ENCODE measurements at regions not wholly inside any gene's neighbourhood (a gene's known extent, or its start where the extent isn't known, plus 50 kb on each side); places are given as distances from the start of the nearest gene placed in this dataset.
"Not testable (repeated sequence)": the region's sequence is repeated elsewhere in the genome, so short reads cannot be mapped to it uniquely, and the experiment has no call there.

DNA sequence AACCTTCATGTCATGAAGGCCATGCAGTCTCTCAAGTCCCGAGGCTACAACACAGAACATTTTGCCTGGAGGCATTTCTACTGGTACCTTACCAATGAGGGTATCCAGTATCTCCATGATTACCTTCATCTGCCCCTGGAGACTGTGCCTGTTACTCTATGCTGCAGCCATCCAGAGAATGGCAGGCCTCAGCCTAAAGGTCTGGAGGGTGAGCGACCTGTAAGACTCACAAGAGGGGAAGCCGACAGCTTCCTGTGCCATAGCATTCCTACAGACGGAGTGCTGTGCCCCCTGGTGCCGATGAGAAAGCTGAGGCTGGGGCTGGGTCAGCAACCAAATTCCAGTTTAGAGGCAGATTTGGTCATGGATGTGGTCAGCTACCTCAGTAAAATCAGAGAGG is 51.3 kb upstream of the CADPS start:
- DNase-seq (ENCODE audit: low read depth): no peak

- no peak for DNase-seq (ENCODE audit: low read depth)
These were observed 53.0 kb upstream of the CADPS start for GRCh38 chr3:62928256-62928655.

DNA sequence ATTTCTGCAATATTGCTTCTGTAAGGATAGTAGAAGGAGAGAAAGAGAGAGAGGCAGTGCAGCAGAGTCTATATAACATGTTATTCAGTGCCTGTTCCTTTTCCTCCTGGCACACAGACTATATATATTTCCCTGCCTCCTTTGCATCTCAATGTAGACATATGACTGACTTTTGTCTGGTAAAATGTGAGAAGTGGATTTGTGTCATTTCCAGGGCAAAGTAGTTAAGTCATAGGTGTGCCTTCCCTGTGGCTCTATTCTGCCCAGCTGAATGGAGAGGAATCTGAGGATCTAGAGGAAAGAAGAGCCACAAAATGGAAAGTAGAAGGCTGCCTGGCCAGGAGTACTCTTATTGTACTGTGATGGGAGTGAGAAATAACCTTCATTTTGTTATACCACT is 54.6 kb upstream of the CADPS start:
- DNase-seq (ENCODE audit: low read depth): no peak

- no peak for DNase-seq (ENCODE audit: low read depth)
These were observed 60.6 kb upstream of the CADPS start for GRCh38 chr3:62935793-62936192.

DNA sequence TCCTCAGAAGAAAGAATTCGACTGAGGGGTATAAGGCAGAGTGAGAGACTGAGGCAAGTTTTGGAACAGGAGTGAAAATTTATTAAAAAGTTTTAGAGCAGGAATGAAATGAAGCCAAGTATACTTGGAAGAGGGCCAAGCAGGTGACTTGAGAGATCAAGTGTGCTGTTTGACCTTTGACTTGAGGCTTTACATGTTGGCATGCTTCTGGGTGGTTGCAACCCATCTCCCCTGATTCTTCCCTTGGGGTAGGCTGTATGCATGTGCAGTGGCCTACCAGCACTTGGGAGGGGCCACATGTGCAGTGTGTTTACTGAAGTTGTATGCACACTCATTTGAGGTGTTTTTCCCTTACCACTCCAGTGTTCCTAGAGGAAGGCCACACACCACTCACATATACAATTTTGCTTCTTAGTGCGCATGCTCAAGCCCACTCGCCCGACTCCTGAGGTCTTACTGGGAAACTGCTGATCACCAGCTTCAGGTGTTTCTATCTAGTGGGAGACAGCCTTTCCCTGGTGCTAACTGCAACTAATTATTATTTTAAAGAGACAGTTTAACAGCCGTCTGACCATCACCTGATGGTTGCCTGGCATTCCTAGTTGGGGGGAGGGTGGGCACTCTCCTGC is 61.5 kb upstream of the CADPS start:
- no peak for DNase-seq (ENCODE audit: low read depth)

DNA sequence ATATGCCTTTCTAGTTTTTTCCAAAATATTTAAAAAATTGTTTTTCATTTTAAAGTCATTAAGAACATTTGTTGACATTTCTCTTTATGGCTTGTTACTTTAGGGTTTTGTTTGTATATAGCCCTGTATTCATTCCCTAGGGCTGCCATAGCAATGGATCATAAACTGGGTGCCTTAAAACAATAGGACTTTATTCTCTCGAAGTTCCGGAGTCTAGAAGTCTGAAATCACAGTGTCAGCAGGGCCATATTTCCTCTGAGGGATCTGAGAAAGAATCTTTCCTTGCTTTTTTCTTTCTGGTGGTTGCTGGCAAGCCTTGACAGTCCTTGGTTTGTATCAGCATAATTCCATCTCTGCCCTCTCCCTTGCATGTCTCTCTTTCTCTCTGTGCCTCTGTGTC is 63.4 kb upstream of the CADPS start:
- no peak for DNase-seq (ENCODE audit: low read depth)

- DNase-seq (ENCODE audit: low read depth): no peak
These were observed 64.5 kb upstream of the CADPS start for GRCh38 chr3:62939707-62940106.

DNA sequence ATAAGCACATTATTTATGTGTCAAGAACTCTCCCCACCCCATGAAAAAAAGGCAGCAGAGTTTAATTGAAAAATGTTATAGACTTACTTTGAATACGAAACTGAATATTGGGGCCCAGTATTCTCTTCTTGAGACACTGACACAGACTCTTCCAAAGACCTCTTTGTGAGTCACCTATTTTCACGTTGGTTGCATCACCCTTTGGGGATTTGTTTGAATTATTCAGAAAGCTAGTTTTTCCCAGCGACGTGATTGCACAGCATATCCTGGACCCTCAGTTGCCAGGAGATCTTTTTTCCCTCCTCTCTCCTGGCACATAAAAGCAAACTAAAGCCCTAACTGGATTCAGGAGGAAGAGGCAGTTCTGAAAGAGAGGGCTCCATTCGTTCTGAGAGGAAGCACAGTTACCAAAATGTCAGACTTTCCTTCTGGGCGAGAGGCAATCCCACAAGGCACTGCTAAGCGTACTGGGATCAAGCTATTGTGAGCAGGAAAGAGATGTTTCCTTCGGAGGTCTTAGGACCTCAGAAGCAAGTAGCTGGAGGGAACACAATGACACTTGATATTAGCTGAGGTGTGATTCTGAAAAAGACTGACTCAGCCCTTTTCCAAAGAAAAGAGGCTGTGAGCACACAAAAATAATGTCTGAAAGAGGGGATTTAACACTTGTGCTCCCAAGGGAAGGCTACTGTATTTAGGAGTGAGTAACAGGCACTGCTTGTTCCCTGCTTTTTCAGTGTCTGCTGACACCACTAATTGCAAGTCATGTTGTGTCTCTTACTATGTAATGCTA is 65.8 kb upstream of the CADPS start:
- DNase-seq (ENCODE audit: low read depth): peak; percentile 11

- DNase-seq (ENCODE audit: low read depth): no peak
These were observed 67.0 kb upstream of the CADPS start for GRCh38 chr3:62942227-62942626.

DNA sequence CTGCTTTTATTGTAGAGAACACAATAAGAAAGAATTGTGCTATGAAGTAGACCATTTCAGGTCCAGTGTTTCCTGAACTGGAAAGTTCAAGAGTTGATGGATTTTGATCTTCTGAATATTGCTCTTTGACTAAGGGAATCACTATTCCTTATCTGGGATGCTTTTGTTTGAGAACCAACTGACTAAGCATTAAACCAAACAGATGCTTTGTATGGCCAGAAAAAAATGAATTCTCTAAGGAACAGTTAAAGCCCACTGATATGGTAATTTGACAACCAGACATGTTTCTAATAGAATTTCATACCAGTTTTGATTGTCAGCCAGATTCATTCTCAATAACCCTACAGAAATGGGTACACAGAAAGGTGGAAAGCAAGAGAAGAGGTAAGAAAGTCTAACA is 67.5 kb upstream of the CADPS start:
- DNase-seq (ENCODE audit: low read depth): no peak

GRCh38 chr3:62948921-62949320 is 73.7 kb upstream of the CADPS start:
- no peak for DNase-seq (ENCODE audit: low read depth)

DNA sequence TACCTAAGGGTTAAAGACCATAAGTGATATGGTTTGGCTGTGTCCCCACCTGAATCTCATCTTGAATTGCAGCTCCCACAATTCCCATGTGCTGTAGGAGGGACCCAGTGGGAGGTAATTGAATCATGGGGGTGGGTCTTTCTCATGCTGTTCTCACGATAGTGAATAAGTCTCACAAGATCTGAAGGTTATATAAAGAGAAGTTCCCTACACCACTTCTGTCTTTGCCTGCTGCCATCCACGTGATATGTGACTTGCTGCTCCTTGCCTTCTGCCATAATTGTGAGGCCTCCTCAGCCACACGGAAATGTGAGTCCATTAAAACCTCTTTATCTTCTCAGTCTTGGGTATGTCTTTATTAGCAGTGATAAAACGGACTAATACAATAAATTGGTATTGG is 75.0 kb upstream of the CADPS start:
- DNase-seq (ENCODE audit: low read depth): no peak

GRCh38 chr3:62951037-62951613 is 75.9 kb upstream of the CADPS start:
- no peak for DNase-seq (ENCODE audit: low read depth)

GRCh38 chr3:62951880-62952279 is 76.7 kb upstream of the CADPS start:
- not testable (repeated sequence) for DNase-seq (ENCODE audit: low read depth)

DNA sequence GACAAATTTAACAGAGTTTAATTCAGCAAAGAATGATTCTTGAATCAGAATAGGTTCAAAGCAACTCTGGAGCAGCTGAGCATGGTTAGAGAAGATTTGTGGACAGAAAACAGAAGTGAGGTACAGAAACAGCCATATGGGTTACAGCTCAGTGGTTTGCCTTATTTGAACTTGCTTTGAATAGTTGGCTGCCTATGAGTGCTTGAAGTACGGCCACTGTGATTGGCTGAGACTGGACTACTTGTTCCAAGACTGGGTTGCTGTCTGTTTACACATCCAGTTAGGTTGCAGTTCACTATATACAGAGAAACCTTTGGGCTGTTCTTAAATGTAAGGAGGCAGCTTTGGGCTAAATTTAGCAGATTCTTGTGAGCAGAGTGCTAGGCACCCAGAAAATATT is 79.4 kb upstream of the CADPS start:
- DNase-seq (ENCODE audit: low read depth): no peak

DNA sequence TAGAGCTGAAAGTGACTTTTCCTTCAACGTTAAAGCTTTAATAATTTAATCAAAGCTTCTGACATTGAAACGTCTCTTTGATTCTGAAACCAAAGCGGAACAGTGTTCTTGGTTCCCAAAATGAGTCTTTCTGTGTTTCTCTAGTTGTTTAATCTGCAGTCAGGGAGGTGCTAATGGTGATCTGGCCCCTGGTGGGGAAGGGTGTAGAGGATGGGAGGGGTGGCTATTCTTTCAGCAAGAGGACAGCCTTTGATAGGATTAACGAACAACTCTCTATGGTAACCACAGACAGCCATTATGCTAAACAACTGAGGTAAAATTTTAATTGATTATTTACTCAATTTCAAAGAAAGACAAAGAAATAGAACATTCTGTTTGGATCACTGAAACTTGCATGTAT is 79.9 kb upstream of the CADPS start:
- no peak for DNase-seq (ENCODE audit: low read depth)

- DNase-seq (ENCODE audit: low read depth): no peak
These were observed 81.2 kb upstream of the CADPS start for GRCh38 chr3:62956411-62956810.

DNA sequence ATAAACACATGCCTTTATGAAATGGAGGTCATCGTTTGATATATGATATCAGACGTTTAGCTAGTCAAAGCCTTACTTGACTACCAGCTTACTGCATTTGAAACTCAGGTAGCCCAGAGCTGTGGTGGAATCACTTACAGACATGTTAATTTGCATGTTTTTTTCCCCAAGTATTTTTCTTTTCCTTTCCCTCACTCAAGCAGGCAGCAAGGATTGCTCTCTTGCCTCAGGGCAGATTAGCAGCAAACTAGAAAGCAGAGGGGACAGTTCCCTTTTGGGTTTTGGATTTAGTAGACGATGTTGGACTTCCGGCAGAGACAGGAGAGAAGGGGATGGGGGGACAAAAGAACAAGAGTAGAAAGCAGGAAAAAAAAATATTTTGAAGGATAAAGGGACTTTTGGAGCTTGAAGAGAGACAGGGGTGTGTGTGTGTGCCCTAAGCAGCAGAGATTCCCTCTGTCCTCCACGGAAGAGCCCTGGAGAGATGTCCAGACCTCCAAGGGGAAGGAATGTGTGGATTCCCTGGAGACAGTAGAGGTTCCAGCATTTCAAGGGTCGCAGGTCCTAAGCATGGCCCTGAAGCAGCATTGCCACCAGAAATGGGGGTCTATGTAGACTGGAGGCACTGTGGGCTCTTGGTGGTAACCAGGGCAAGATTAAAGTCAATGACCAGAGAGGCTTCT is 86.8 kb upstream of the CADPS start:
- DNase-seq (ENCODE audit: low read depth): no peak

DNA sequence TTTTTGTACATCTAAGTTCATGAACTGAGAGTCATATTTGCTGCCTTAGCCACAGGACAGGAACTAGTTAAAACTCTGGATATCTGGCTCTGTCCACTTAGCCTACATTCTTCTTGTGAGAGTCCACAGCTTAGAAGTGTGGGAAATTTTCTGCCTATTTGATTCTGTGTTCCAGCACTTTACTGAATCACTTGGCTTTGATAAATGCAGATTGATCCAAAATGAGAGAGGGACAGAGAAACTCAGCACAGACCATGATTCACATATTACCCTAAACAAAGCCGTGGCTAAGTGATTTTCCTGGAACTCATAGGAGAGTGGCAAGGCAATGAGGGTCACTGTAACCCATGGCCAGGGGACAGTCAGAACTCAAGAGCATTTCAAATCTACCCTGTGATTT is 87.5 kb upstream of the CADPS start:
- no peak for DNase-seq (ENCODE audit: low read depth)

DNA sequence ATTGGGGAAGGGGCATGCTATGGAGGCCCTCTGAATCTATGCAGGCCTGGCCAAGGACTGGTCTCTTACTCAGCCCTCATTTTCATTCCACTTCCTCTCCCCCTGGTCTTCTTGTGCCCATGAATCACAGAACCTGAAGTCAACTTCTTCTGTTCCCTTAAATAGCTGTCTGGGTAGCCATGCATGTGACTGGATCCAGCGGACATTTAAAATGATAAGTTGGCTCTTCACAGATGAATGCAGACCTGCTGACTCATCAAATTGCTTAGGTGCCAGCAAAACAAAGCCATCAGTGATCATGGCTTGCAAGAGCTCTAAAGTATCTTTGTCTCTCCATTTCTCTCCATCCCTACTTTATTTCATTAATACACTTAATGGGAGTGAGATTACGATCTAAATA is 90.1 kb upstream of the CADPS start:
- no peak for DNase-seq (ENCODE audit: low read depth)

- no peak for DNase-seq (ENCODE audit: low read depth)
These were observed 92.9 kb upstream of the CADPS start for GRCh38 chr3:62968128-62968527.

GRCh38 chr3:62970648-62971047 is 95.4 kb upstream of the CADPS start:
- no peak for DNase-seq (ENCODE audit: low read depth)

DNA sequence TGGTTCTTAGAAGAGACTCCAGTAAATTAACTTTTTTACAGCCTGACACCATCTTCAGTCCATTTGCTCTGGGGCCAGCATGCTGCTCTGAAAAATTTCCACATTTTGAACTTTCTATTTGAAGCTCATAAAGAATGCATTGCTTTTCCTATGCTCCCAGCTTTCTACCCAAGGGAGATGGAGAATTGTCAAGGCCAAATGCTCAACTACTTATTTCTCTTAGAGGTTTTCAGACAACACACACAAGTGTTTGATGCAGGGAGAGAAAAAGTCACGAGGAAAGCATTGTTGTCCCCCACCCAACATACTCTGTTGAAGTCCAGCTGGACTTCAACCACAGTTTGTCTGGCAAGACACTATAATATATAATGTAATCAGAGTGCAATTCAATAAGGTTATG is 100.3 kb upstream of the CADPS start:
- no peak for DNase-seq (ENCODE audit: low read depth)

All from LHCN-M2 (cell line).